ENCODE measurements at regions not wholly inside any gene's neighbourhood (a gene's known extent, or its start where the extent isn't known, plus 50 kb on each side); places are given as distances from the start of the nearest gene placed in this dataset.
A peak's percentile ranks its signal among the peaks of the same experiment; 100 is the strongest.
"Not testable (repeated sequence)": the region's sequence is repeated elsewhere in the genome, so short reads cannot be mapped to it uniquely, and the experiment has no call there.

DNA sequence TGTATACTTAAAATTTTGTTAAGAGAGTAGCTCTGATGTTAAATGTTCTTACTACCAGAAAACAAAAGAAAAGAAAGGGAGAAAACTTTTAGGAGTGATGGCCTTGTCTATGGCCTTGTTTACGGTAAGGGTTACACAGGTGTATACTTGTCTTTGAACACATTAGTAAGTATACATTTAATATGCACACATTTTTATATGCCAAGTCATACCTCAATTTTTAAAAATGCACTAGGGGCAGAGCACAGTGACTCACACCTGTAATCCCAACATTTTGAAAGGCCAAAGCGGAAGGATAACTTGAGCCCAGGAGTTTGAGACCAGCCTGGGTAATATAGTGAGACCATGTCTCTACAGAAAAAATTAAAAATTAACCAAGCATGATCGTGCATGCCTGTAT, 166.7 kb upstream of the SNX2 start:
- TF ChIP-seq, protein P1, sequence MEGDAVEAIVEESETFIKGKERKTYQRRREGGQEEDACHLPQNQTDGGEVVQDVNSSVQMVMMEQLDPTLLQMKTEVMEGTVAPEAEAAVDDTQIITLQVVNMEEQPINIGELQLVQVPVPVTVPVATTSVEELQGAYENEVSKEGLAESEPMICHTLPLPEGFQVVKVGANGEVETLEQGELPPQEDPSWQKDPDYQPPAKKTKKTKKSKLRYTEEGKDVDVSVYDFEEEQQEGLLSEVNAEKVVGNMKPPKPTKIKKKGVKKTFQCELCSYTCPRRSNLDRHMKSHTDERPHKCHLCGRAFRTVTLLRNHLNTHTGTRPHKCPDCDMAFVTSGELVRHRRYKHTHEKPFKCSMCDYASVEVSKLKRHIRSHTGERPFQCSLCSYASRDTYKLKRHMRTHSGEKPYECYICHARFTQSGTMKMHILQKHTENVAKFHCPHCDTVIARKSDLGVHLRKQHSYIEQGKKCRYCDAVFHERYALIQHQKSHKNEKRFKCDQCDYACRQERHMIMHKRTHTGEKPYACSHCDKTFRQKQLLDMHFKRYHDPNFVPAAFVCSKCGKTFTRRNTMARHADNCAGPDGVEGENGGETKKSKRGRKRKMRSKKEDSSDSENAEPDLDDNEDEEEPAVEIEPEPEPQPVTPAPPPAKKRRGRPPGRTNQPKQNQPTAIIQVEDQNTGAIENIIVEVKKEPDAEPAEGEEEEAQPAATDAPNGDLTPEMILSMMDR (conservative IDR thresholded peaks at IDR 0.05; ENCODE audit: low read depth, low read length) = no peak
- DNase-seq (ENCODE audit: low read depth) = no peak
- no peak overlapping the region for H3K4me3 ChIP-seq (ENCODE audit: low read depth, low read length)

DNA sequence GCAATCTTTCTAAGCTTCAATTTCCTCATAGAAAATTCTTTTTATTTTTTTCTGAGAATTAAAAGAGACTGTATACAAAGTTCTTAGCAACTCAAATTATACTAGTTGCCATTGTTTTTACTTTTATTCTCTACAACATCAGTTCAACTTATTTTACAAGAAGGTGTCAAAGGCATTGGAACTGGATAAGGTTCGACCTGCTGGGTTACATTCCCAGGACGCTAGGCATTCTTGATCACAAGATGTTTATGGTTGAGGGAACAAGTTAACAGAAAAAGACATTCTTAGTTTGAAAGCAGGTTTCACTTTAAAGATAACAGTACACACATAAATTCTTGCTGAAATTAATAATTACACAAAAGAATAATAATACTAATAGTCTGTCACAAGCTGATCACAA, 163.5 kb upstream of the SNX2 start:
- no peak overlapping the region for H3K4me3 ChIP-seq (ENCODE audit: low read depth, low read length)
- DNase-seq (ENCODE audit: low read depth) = peak; percentile 39
- TF ChIP-seq, protein P1 (conservative IDR thresholded peaks at IDR 0.05; ENCODE audit: low read depth, low read length) = no peak

DNA sequence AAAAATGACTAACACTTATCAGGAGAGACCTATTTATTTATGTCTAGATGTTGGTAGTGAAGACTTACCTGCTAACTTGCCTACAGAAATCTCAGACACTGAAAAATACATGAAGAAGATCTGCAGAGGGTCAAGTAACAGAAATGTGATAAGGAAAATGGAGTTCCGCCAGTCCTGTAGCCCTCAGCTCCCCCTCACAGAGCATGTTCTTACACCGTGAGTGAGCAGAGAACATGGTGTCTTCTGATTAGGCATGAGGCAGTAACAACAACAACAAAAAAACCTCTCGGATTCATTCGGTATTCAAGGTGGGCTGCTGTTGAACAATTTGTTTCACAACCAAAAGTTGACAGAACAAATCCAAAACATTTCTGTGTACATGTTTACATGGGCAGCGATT, 162.0 kb upstream of the SNX2 start:
- DNase-seq (ENCODE audit: low read depth) = no peak
- H3K4me3 ChIP-seq (ENCODE audit: low read depth, low read length) = no peak overlapping the region
- TF ChIP-seq, protein P1 (conservative IDR thresholded peaks at IDR 0.05; ENCODE audit: low read depth, low read length) = no peak

DNA sequence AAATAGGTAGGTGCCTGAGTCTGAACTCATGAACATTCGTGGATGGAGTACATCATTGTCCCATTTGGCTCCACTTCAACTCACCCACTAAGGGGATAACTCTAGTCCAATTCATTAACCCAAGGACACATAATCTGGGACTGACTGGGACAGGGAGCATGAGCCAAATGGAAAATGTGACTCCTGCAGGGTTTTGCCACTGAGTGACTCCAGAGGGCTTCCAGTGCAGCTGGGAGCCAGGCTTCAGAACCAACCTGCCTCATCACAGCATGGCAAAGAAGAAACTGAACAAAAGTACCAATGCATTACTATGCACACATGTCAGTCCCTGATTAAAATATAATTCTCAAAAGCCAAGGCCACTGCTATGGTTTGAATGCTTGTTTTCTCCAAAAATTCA, 159.7 kb upstream of the SNX2 start:
- no peak overlapping the region for H3K4me3 ChIP-seq (ENCODE audit: low read depth, low read length)
- DNase-seq (ENCODE audit: low read depth) = no peak
- TF ChIP-seq, protein P1 (conservative IDR thresholded peaks at IDR 0.05; ENCODE audit: low read depth, low read length) = no peak

DNA sequence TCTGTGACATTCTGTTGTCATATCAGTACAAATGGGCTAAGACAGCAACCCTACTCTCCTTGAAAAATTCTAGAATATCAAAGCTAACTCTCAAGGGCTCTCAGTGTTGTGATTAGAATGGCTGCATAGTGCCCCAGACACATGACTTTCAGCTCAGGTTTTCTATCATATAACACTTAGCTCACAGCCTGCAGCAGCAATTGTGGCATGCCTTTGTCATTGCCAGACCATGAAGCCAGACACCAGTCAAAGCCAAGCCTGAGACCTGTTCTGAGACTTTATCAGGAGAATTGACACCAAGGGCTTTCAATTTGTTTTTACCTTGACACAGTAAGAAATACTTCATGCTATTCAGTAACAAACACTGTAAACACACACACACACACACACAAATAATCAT, 159.0 kb upstream of the SNX2 start:
- DNase-seq (ENCODE audit: low read depth) = no peak
- TF ChIP-seq, protein P1 (conservative IDR thresholded peaks at IDR 0.05; ENCODE audit: low read depth, low read length) = no peak
- H3K4me3 ChIP-seq (ENCODE audit: low read depth, low read length) = no peak overlapping the region

DNA sequence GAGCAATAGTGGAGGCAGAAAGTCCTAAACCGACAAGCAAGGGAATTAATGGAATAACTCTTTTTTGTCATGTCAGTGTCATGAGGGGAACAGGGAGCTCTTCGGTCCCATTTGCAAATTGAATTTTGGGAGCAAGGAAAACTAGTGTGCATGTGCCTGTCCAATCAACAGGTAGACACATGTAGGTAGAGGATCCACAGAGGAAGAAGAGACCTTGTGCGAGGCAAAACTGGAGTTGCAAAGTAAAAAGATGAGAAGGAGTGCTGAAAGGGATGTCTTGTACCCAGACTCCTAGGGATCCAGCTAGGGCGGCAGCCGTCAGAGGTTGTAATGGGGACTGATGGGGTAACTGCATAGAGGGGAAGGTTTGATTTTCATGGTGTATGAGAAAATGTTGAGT, 156.8 kb upstream of the SNX2 start:
- H3K4me3 ChIP-seq (ENCODE audit: low read depth, low read length); DNase-seq (ENCODE audit: low read depth): not testable (repeated sequence)

DNA sequence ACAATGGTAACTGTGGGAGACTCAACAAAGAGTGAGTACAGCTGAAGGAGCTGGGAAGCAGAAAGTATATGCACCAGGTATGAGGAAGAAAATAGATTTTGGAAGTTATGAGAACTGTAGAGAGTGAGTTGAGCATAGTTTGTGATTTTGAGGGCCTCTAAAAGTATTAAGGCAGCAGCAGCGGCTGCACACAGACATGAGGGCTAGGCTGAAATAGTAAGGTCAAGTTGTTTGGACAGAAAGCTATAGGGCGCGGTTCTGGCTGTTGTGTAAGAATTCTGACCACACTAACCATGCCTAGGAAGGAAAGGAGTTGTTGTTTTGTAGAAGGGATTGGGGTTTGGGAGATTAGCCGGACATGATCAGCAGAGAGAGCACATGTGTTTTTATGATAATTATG, 154.1 kb upstream of the SNX2 start:
- not testable (repeated sequence) for DNase-seq (ENCODE audit: low read depth); H3K4me3 ChIP-seq (ENCODE audit: low read depth, low read length)

DNA sequence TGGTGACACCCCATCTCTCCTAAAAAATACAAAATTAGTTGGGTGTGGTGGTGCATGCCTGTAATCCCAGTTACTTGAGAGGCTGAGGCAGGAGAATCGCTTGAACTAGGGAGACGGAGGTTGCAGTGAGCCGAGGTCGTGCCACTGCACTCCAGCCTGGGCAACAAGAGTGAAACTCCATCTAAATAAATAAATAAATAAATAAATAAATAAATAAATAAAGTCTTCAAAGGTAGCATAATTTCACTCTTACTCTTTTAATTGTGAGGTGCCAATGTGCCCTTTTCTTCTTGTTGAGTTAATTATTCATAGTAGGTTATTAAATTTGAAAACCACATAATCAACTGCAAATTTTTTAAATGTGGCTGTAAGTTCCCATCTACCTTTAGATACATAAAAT, 146.2 kb upstream of the SNX2 start:
- not testable (repeated sequence) for DNase-seq (ENCODE audit: low read depth); H3K4me3 ChIP-seq (ENCODE audit: low read depth, low read length)

DNA sequence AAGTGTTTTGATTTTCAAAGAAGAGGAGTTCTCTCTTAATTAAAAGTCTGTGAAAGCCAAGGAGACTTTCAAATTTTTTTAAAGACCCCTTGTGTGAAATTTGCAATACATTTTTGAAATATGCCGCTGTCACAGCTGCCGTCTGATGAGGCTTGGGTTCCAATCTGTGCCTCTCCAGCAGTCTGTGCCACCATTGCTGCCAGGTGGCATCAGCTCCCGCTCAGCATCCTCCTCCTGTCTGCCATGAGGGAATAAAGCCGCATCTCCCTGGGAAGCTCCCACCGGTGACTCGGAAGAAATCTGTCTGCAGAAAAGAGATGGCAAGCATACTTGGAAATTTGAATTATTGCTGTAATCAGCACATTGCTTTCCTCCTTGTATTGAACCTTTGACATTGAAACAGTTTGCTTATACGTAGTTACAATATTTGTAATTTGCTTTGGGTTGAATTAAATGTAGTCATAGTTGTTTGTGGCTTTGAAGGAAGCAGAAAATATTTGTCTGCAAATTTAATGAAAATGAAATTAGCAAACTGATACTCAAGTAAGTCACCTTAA, 145.7 kb upstream of the SNX2 start:
- TF ChIP-seq, protein P1 (conservative IDR thresholded peaks at IDR 0.05; ENCODE audit: low read depth, low read length) = no peak
- no peak overlapping the region for H3K4me3 ChIP-seq (ENCODE audit: low read depth, low read length)
- no peak for DNase-seq (ENCODE audit: low read depth)
